ENCODE measurements at regions not wholly inside any gene's neighbourhood (a gene's known extent, or its start where the extent isn't known, plus 50 kb on each side); places are given as distances from the start of the nearest gene placed in this dataset.

GRCh38 chr14:85454226-85454813, 75.6 kb upstream of the FLRT2 start:
- intact Hi-C loops (cut with DNase I) = no loop called here
- H3K4me1 ChIP-seq = no peaks in the 10 kb centered on the region
- TF ChIP-seq CTCF (IDR thresholded peaks at IDR 0.05) = no peak
- H3K27ac ChIP-seq = no peak overlapping the region
- H3K9me3 ChIP-seq = no peaks in the 10 kb centered on the region
- DNase-seq = no peak
- no peak for ATAC-seq
- no peak overlapping the region for H3K4me3 ChIP-seq
- H3K36me3 ChIP-seq = no peaks in the 10 kb centered on the region
- H3K27me3 ChIP-seq (ENCODE audit: low read depth) = no peaks in the 10 kb centered on the region

- Histone ChIP-seq H3K4me3 (no peak overlapping the region), H3K9me3 (no peaks in the 10 kb centered on the region), H3K36me3 (no peaks in the 10 kb centered on the region), H3K27ac (no peak overlapping the region), H3K4me1 (no peaks in the 10 kb centered on the region), H3K27me3 (ENCODE audit: low read depth) (no peaks in the 10 kb centered on the region)
- ATAC-seq (no peak), DNase-seq (no peak)
- TF ChIP-seq CTCF (IDR thresholded peaks at IDR 0.05) = no peak
- intact Hi-C loops (cut with DNase I) = no loop called here
Observed at GRCh38 chr14:85459361-85460000, 70.5 kb upstream of the FLRT2 start.

- Histone ChIP-seq H3K9me3 (no peaks in the 10 kb centered on the region), H3K4me3 (no peak overlapping the region), H3K27me3 (ENCODE audit: low read depth) (no peaks in the 10 kb centered on the region), H3K4me1 (no peaks in the 10 kb centered on the region), H3K36me3 (no peaks in the 10 kb centered on the region), H3K27ac (no peak overlapping the region)
- intact Hi-C loops (cut with DNase I) = no loop called here
- no peak for TF ChIP-seq CTCF (IDR thresholded peaks at IDR 0.05)
- ATAC-seq = no peak
- DNase-seq = no peak
Observed at GRCh38 chr14:85461432-85462133, 68.4 kb upstream of the FLRT2 start.

- Histone ChIP-seq H3K4me3 (no peak overlapping the region), H3K27ac (no peak overlapping the region), H3K27me3 (ENCODE audit: low read depth) (no peaks in the 10 kb centered on the region), H3K9me3 (no peaks in the 10 kb centered on the region), H3K4me1 (no peaks in the 10 kb centered on the region), H3K36me3 (no peaks in the 10 kb centered on the region)
- no peak for TF ChIP-seq CTCF (IDR thresholded peaks at IDR 0.05)
- peak; percentile 92 for ATAC-seq
- DNase-seq = peak; percentile 51
- intact Hi-C loops (cut with DNase I) = no loop called here
Observed at GRCh38 chr14:85463512-85463911, 66.4 kb upstream of the FLRT2 start.

- no peak for DNase-seq
- intact Hi-C loops (cut with DNase I) = no loop called here
- ATAC-seq = peak in 1 of 2 donors; percentile 40
Observed at GRCh38 chr14:85464135-85464895, 65.6 kb upstream of the FLRT2 start.

More at GRCh38 chr14:85464135-85464895, 65.6 kb upstream of the FLRT2 start:
- Histone ChIP-seq H3K9me3 (no peaks in the 10 kb centered on the region), H3K27me3 (ENCODE audit: low read depth) (no peaks in the 10 kb centered on the region), H3K4me3 (no peak overlapping the region), H3K27ac (no peak overlapping the region), H3K4me1 (no peaks in the 10 kb centered on the region), H3K36me3 (no peaks in the 10 kb centered on the region)
- TF ChIP-seq CTCF (IDR thresholded peaks at IDR 0.05) = no peak
